22Rv1 (cell line): ENCODE measurements at regions not wholly inside any gene's neighbourhood (a gene's known extent, or its start where the extent isn't known, plus 50 kb on each side); places are given as distances from the start of the nearest gene placed in this dataset.

ENCODE experiments used
- ZFX ChIP-seq: fragments of 450-650 bp; IDR thresholded peaks from 2 replicates; pipeline ENCODE4 v1.6.1; 2017; ENCODE audit warnings: antibody characterized with exemption, borderline replicate concordance
- TF ChIP-seq, protein P1 (sequence below): fragments of 450-650 bp; IDR thresholded peaks from 2 replicates; pipeline ENCODE4 v1.5.1; 2017; ENCODE audit warnings: mild to moderate bottlenecking

DNA sequence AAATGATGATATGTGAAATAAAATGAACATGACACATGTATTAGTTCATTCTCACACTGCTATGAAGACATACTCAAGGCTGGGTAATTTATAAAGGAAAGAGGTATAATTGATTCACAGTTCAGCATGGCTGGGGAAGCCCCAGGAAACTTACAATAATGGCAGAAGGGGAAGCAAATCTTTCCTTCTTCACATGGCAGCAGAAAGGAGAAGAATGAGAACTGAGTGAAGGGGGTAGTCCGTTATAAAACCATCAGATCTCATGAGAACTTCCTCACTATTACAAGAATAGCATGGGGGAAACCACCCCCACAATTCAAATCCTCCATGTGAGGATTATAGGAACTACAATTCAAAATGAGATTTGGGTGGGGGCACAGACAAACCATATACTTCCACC lies 243.9 kb upstream of the GYPA start:
- TF ChIP-seq, protein P1, sequence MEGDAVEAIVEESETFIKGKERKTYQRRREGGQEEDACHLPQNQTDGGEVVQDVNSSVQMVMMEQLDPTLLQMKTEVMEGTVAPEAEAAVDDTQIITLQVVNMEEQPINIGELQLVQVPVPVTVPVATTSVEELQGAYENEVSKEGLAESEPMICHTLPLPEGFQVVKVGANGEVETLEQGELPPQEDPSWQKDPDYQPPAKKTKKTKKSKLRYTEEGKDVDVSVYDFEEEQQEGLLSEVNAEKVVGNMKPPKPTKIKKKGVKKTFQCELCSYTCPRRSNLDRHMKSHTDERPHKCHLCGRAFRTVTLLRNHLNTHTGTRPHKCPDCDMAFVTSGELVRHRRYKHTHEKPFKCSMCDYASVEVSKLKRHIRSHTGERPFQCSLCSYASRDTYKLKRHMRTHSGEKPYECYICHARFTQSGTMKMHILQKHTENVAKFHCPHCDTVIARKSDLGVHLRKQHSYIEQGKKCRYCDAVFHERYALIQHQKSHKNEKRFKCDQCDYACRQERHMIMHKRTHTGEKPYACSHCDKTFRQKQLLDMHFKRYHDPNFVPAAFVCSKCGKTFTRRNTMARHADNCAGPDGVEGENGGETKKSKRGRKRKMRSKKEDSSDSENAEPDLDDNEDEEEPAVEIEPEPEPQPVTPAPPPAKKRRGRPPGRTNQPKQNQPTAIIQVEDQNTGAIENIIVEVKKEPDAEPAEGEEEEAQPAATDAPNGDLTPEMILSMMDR: no peak
- no peak for TF ChIP-seq ZFX
